Brain microvascular endothelial cell (primary cell): ENCODE measurements at regions not wholly inside any gene's neighbourhood (a gene's known extent, or its start where the extent isn't known, plus 50 kb on each side); places are given as distances from the start of the nearest gene placed in this dataset.

Experiments
- DNase-seq: peaks from one replicate; pipeline ENCODE4 v3.0.0-alpha.2; 2020
- H3K27ac ChIP-seq: fragments of 250-450 bp; sonication (Bioruptor Pico); 2 replicates; pipeline ENCODE4 v1.5.1; 2020; ENCODE audit warnings: mild to moderate bottlenecking, moderate library complexity
- H3K27me3 ChIP-seq: fragments of 250-450 bp; sonication (Bioruptor Pico); replicated peaks from 2 replicates; pipeline ENCODE4 v1.5.1; 2020; ENCODE audit warnings: mild to moderate bottlenecking
- H3K36me3 ChIP-seq: fragments of 250-450 bp; sonication (Bioruptor Pico); replicated peaks from 2 replicates; pipeline ENCODE4 v1.5.1; 2020; ENCODE audit warnings: mild to moderate bottlenecking
- H3K4me3 ChIP-seq: 2 replicates; pipeline ENCODE4 v1.5.1; 2011; ENCODE audit warnings: low read depth, mild to moderate bottlenecking, control low read depth, low read length, moderate library complexity
- in situ Hi-C: cut with HindIII; loops from 2 replicates; pipeline ENCODE4 v1.10.0; 2017; ENCODE audit warnings: low sequenced_read_pairs, low pct_ligation_motif_present
- TF ChIP-seq, protein P1 (sequence below): IDR thresholded peaks from 2 replicates; pipeline ENCODE4 v1.5.1; 2011; ENCODE audit warnings: low read depth, mild to moderate bottlenecking, moderate library complexity, low read length, control low read depth, inconsistent platforms; ENCODE audit errors: missing control alignments

DNA sequence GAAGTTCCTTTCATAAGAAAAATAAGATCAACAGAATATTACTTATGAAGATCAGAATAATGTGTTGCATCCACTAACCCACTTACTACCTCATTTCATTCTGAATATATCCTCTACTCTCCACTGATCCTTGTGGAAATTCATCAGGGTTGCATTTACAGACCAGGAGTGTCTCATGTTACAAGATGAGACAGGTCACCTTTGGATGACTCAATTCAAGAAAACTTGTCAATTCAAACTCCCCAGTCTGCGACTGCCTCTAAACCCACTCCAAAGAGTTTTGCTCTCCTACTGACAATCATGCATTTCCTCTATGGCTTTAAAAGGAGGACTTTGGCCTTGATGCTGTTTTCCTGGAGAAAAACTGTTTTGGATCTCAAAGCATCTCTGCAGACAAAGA is 68.4 kb downstream of the ID4 start:
- Histone ChIP-seq H3K36me3 (no peaks in the 10 kb centered on the region), H3K4me3 (no peak overlapping the region), H3K27me3 (no peaks in the 10 kb centered on the region), H3K27ac (no peak overlapping the region)
- no peak for DNase-seq
- TF ChIP-seq, protein P1, sequence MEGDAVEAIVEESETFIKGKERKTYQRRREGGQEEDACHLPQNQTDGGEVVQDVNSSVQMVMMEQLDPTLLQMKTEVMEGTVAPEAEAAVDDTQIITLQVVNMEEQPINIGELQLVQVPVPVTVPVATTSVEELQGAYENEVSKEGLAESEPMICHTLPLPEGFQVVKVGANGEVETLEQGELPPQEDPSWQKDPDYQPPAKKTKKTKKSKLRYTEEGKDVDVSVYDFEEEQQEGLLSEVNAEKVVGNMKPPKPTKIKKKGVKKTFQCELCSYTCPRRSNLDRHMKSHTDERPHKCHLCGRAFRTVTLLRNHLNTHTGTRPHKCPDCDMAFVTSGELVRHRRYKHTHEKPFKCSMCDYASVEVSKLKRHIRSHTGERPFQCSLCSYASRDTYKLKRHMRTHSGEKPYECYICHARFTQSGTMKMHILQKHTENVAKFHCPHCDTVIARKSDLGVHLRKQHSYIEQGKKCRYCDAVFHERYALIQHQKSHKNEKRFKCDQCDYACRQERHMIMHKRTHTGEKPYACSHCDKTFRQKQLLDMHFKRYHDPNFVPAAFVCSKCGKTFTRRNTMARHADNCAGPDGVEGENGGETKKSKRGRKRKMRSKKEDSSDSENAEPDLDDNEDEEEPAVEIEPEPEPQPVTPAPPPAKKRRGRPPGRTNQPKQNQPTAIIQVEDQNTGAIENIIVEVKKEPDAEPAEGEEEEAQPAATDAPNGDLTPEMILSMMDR, result no peak
- in situ Hi-C loops, result no loop called here

DNA sequence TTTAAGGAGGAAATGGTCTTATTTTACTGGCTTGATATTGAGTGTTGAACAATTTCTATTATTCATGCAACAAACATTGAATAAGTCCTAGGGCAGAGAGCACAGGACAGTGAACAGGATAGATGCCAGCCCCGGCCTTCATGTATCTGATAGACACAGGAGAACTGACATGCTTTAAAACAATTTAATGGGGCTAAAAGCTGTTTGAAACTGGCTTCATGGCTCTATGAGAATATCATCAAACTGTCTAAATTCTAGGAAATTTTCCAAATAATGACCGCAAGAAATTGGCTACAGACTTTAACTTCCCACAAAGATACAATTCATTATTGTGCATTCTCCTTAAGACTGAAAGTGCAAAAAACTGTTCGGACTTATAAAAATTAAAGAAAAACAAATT is 69.0 kb downstream of the ID4 start:
- no peak overlapping the region for H3K4me3 ChIP-seq
- no peaks in the 10 kb centered on the region for H3K36me3 ChIP-seq
- H3K27me3 ChIP-seq, result no peaks in the 10 kb centered on the region
- TF ChIP-seq, protein P1, result no peak
- no peak overlapping the region for H3K27ac ChIP-seq
- in situ Hi-C loops, result no loop called here
- DNase-seq, result no peak

DNA sequence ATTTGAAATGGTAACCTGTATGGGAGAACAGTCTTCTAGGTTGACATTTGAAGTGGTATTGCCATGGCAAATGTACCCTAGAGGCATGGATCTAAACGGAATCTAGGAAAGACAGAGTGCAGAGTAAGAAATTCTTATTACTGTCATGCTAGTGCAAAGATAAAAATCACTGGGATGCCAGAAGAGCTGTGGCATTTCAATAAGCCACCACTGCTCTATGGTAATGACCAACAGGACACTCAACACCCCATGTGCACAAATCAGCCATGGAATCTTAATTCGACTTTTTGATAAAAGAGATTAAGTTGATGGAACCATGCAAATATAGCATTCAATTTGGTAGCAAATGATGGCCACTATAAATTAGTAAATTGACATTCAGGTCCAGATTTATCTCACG is 74.1 kb downstream of the ID4 start:
- Histone ChIP-seq H3K4me3 (no peak overlapping the region), H3K27ac (no peak overlapping the region), H3K36me3 (no peaks in the 10 kb centered on the region), H3K27me3 (no peaks in the 10 kb centered on the region)
- TF ChIP-seq, protein P1, result no peak
- DNase-seq, result no peak
- in situ Hi-C loops, result no loop called here

DNA sequence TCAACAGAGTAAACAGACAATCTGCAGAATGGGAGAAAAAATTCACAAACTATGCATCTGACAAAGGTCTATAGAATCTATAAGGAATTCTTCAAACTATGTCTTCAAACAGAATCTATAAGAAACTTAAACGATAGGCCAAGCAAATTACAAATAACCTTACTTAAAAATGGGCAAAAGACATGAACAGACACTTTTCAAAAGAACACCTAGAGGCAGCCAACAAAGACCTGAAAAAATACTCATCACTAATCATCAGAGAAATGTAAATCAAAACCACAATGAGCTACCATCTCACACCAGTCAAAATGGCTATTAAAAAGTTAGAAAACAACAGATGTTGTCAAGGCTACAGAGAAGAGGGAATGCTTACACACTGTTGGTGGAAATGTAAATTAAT is 81.3 kb downstream of the ID4 start:
- no peak for DNase-seq
- no peak overlapping the region for H3K27ac ChIP-seq
- in situ Hi-C loops, result no loop called here

DNA sequence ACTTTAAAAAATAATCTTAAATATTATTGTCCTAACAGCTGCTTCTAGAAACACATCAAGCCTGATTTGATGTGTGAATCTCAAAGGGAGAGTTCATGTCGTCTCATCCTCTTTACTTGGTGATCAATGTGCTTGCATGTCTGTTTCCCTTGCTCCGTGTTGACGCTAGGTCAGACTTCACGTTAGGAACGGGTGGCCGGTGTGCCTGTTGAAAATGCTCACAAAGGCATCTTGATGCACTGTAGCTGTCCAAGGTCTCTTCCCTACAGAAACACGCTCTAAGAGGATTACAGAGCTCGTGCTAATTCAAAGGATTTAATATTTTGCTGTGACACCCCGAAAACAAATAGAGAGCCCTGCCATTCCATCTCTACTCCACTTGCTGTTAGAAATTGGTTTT is 84.6 kb downstream of the ID4 start:
- in situ Hi-C loops, result no loop called here
- no peak for DNase-seq
- Histone ChIP-seq H3K4me3 (no peak overlapping the region), H3K36me3 (no peaks in the 10 kb centered on the region), H3K27me3 (no peaks in the 10 kb centered on the region), H3K27ac (no peak overlapping the region)
- TF ChIP-seq, protein P1, result no peak

More for the DNA sequence above, 81.3 kb downstream of the ID4 start:
- Histone ChIP-seq H3K27me3 (no peaks in the 10 kb centered on the region), H3K36me3 (no peaks in the 10 kb centered on the region), H3K4me3 (no peak overlapping the region)
- TF ChIP-seq, protein P1, result no peak

DNA sequence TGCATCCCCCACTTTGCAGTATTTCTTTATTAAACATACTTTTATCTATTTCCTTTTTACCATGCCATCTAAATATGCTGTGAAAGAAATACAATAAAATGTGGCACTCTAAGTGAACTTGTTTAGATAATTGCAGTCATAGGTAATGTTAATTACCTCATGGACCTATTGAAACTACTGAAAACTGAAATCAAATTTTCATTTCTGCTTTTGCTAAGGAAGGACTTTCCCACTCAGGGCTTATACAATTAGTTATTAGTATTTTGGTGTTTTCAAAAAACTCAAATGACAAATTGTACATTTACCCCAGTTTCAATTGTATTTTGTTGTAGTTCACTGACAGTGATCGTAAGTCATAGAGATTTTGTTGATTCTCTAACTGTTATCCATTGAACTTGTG is 88.4 kb downstream of the ID4 start:
- H3K27me3 ChIP-seq, result no peaks in the 10 kb centered on the region
- no peak overlapping the region for H3K27ac ChIP-seq
- H3K36me3 ChIP-seq, result no peaks in the 10 kb centered on the region
- H3K4me3 ChIP-seq, result no peak overlapping the region
- in situ Hi-C loops, result no loop called here
- TF ChIP-seq, protein P1, result no peak
- no peak for DNase-seq
